Right hindlimb (tissue), 1 donor: ENCODE measurements at regions not wholly inside any gene's neighbourhood (a gene's known extent, or its start where the extent isn't known, plus 50 kb on each side); places are given as distances from the start of the nearest gene placed in this dataset.

Experiments
- DNase-seq: peaks from one replicate; pipeline ENCODE4 v3.0.0-alpha.2; 2018

DNA sequence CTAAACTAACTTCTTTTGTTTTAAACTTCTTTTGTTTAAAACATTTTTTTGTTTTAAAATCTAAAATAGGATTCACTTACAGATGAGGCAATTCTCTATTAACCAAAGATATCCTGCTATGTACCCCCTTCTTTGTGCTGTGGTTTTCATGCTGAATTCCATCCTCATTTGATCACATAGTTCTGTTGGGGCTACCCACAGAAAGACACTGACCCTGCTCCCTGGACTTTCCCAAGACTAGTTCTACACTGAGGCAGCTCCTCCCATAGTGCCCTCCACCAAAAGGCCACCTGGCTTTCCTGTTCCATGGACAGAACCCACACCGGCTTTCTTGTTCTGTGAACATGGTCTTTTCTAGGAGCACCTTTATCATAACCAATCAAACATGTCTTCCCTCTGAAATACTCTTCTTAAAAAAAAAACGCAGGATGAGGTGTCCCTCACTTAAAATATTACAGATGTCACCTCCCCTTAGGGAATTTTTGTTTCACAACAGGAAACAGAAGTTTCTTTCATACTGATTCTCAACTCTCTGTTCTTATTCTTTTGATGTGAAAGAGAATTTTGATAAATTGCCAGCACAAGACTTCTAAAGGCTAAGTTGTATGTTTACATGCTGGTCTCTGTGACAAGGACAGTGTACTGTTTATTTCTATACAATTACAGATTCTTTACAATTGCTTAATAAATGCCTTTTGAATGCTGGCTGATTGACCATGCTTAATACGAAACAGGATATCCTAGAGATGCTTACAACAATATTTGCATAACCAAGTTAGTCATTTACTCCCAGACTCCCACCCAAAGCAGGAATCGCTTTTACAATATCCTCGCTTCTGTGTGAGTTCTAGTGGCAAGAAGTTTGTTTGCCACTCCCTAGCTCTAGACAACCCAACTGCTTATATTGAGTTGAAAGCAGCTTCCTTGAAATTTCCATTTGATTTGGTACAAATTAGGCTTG lies 300.4 kb downstream of the DTWD2 start:
- no peak for DNase-seq

DNA sequence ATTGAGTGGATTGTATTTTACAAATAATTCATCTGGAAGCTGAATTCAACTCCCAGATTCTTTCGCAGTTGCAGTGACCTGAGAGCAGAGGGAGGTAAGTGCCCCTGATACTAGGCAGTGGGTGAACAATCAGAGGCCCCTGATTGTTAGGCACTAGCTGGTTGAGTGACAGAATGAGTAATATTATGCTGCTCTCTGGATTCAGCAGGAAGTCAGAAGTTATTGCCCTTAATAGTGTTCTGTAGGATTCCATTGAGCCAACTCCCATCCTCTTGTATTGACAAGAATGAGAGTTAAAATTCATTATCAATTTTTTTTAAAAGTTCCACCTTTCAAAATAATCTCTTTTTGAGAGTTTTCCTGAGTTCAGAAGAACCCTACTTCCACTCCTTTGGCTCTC lies 301.2 kb downstream of the DTWD2 start:
- no peak for DNase-seq

DNA sequence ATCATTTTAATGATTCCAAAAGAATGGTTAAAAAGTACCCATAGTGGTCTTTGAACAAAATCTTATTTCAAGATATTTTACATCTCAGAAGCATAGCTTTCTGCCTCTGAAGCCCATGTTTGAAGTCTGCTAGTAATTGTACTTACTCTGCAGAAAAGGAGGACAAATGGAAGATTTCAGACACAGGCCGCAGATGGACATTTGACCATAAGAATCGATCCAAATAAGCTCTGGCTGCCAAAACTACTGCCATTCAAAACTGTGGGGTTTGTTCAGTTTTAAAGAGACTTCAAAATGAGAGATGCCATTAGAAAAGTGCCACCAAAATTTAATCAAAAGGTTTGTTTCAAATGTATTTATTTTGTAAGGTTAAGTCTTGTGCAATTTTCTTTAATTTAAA lies 306.7 kb downstream of the DTWD2 start:
- DNase-seq = no peak

DNA sequence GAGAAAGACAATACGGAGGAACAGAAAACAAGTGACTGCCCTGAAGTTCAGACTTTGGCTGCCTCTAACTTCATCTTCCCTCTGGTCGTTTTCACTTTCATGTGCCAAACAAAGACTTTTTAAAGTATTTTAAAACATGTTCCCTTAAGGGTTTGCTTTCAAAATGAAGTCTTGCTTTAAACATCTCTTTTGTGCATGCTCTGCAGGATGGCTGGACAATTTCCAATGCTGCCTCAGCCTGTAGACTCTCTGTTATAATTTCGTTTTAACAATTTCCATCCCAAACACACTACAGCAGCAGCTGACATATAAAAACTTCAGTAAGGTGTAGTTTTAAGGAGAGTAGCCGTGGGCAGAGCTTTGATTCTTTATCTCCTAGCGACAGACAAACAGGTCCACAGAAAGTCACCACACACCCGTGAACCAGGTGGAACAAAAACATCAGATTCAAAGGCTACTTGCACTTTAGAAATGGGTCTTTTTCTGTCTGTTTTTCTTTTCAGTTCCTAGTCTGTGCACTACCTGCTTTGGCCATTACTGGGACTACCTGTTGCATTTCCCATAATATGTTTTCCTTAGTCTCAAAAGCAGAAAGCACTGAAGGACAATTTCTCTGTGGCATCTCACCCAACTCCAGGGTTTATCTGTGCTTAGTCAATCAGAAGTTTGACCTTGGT lies 308.9 kb downstream of the DTWD2 start:
- peak; percentile 78 for DNase-seq

DNA sequence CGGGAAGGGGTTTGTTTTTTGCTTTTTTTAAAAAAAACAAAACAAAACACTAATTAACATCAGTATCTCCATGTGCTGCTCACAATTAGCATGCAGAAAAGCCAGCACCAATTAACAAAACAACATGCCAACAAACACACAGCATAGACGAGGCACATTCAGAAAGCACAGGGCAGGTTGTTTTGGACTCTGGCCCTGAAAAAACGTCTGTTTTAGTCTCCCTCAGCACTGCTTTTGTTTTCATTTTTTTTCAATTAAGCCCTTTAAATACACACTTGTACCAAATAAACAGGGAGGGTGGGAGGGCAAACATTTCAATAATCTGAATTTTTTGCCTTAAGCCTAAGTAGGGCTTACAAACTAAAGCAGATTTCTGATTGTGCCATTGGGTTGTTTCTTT lies 309.6 kb downstream of the DTWD2 start:
- no peak for DNase-seq

DNA sequence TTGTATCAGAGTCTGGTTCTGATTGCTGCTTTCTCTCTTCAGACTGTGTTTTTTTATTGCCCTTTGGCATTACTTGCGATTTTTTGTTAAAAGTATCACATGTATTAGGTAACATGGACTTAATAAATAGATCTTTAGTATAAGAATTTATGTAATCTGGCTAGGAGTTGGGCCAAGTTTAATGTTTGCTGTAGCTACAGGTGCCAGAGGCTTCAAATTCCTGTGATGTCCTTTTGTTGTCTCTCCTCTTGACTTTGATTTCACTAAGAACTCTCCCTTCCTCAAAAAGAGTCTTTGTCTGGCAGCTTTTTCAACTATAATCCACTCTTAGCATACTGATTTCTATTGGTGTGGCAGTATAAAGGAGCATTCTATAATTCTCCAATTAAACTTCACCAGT lies 313.1 kb downstream of the DTWD2 start:
- no peak for DNase-seq

DNA sequence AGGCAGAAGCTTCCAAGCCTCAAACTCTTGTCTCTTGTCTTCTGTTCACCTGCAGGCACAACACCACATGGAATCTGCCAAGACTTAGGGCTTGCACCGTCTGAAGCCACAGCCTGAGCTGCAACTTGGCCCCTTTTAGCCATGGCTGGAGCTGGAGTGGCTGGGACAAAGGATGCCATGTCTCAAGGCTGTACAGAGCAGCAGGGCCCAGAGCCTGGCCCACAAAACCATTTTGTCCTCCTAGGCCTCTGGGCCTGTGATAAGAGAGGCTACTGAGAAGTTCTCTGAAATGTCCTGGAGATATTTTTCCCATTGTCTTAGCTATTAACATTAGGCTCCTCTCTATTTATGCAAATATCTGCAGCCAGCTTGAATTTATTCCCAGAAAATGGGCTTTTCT lies 330.8 kb downstream of the DTWD2 start:
- no peak for DNase-seq

DNA sequence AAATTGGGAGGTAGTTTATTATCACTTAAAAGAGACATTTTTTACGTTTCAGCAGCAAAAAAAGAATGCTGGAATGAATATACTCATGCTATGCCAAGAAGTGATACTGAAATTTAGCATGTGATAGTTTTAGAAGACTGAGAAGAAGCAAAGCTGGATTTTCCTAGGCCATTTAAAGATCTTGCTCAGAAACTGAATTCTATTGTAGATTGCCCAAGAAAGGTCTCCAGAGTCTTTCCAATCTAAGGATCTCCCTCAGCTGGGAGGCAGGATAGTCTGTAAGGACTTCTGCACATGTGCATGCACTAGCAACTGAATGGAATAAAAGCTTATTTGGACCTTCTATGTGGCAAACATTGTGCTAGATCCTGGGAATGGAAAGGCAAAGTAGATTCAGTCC lies 334.5 kb downstream of the DTWD2 start:
- DNase-seq = no peak

DNA sequence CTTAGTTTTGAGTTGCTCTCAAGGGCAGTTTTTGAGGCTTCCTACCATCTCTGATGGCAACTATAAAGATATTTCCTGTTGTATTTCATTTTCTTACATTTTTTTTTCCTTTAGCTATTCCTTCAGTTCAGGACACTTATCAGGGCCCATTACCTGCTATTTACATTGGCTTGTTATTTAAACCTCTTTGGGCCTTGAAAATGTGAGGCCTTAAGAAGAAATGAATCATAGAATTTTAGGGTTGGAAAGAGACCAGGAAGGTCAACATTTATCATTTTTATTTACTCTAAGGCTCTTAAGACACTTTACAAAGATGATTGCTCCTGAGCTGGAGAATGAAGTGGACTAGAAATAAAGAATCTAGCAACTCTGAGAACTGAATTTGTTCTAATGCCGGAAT lies 335.2 kb downstream of the DTWD2 start:
- DNase-seq = no peak

DNA sequence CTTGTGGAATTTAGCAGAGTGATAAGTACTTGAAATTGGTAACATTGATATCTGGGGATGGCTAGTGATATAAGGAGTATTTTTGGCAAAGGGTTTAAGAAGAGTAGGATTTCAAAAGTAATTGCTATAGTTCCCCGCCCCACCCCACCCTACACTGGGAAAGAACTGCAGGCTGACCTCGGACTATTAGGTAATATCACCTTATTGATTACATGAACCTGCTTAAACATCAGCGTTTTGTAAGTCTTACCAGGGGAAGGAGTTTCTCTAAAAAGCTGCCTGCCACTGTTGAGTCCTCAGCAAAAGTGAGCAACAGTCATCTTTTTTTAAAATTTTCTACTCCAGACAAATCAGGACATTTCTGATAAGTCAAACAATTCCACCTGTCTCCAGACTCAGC lies 337.3 kb downstream of the DTWD2 start:
- no peak for DNase-seq

DNA sequence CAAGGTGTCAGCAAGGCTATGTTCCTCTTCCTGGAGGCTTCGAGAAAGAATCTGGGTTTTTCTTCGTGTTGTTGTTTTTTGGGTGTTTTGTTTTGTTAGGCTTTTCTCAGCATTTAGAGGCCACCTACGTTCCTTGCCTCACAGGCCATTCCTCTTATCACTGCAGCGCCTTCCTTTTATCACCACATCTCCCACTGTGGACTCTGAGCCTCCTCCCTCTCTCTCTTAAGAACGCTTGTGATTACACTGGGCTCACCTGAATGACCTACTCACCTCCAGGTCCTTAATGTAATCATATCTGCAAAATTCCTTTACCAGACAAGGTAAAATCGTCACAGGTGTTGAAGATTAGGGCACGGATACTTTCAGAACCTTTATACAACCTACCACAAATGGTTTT lies 340.8 kb downstream of the DTWD2 start:
- no peak for DNase-seq

DNA sequence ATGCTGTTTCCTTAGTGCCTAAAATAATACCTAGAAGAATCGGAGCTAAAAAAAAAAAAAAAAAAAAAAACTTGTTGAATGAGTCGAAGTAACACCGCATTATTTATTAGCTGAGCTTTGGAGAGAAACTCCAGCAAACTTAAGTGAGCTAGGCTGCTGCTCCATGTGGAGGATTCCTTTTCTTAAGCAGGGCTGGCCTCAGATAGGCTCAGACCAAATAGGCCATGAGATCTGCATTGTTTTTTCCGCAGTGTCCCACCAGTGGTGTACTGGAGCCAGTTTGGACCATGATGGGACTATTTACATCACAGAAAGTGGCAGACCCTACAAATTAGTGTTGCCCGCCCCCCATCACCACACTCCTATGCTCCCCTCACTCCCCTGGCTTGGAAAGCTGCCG lies 341.4 kb downstream of the DTWD2 start:
- DNase-seq = no peak

DNA sequence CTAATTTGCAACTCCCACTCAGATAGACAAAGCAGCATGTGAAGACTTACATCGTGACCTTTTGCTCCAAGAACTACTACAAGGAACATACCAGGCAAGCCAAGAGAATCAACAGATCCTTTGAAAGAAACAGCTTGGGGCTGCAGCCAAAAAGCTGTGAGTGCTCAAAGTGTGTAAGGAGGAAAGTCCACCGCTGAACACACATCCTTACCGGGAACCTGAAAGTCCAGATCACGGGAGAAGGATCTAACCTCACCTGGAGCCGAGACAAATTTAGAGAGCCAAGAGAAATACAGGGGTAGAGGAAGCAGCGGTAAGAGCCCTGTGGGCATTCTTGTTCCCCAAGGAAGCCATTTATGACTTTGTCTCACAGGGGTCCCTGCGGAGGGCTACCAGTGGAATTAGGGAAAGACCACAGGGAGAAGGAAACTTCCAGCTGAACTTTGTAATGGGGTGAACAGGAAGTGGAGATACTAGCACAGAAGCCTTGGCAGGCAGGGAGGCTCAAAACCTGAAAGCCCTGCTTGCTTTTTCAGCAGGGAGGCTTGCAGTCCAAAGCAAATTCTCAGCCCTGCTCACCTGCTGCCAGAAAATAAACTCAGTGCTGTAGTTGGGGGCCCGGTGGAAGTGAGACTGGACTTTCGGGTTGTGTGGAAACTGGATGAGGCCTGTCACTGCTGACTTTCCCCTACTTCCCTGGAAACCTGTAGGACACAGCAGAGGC lies 350.2 kb downstream of the DTWD2 start:
- DNase-seq = no peak

DNA sequence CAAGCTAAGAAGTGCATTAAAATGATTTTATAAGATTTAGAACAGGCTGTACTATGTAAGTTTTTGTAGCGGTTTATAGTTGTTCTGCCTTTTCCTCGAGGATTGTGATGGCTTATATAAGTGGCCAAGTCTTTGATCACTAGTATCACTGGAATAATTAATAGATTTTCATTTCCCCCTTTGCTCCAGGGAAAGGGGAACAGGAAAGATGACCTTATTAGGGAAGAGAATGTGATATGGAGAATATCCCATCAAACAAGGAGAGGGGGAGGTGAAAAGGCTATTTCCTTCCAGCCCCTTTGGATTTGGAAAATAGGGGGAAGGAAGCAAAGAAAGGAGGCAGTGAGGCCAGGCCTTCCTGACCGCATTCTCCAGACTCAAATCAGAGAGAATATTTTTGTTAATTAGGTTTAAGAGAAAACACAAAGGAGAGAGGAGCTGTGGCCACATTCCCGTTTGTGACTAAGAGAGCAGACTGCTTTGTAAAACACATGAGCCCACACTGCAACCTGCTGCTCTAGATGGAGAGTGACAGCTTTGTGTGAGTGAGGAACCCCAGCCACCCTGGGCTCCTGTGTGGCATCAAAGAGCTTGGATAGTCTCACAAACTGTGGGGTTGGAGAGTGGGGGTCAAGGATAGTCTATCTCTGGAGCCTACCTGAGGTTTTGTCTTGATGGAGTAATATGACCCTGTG lies 359.5 kb downstream of the DTWD2 start:
- DNase-seq = no peak

DNA sequence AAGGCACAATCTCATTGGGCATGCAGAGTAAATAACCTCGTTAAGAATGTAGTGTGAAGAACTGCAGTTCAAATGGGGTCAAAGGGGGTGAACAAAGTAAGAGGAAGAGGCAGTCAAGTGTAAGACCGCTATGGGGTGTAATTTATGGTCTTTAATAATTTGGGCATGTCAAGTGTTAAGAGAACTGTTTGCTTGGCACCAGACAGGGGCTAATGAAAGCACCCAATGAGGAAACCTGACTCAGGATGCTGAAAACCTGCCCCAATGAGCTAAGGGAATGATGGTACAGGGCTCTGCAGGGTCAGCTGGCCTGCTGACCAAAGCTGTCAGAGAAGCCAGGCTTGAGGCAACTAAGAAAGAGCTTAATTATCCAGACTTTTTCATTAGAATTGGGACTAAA lies 368.1 kb downstream of the DTWD2 start:
- DNase-seq = no peak

DNA sequence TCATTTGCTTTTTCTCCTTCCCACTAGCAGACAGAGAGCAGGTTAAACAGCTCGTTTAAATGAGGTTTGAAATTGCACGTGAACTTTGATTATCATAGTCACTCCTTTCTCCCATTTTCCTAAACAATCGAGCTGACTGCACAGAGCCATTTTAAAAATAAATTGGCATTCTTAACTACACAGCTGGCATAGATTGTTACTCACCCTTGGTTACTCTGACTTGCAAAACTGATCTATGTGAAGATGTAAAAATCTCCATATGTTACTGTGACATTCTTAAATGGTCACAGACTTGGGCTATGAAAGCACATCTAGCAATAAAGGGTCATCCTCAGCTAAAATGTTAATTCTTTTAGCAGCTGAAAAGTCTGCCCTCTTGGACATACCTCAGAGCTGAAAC lies 368.5 kb downstream of the DTWD2 start:
- DNase-seq = no peak

DNA sequence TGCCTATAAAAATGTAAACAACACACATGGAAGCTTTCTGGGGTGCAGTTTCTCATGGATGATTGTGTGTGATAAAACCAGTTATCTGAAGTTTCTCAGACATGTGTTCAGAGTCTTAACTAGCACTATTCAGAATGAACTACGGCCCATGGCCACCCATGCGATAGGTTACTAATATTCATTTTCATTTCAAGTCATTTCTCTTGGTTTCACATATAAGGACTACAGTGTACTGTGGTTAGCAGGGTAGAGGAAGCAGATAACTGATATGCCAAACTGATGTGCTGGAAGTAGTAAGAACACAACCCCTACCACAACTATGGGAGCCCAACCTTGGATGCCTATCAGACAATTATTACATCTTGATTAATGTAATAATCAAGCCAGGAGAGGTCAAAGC lies 372.1 kb downstream of the DTWD2 start:
- DNase-seq = no peak

DNA sequence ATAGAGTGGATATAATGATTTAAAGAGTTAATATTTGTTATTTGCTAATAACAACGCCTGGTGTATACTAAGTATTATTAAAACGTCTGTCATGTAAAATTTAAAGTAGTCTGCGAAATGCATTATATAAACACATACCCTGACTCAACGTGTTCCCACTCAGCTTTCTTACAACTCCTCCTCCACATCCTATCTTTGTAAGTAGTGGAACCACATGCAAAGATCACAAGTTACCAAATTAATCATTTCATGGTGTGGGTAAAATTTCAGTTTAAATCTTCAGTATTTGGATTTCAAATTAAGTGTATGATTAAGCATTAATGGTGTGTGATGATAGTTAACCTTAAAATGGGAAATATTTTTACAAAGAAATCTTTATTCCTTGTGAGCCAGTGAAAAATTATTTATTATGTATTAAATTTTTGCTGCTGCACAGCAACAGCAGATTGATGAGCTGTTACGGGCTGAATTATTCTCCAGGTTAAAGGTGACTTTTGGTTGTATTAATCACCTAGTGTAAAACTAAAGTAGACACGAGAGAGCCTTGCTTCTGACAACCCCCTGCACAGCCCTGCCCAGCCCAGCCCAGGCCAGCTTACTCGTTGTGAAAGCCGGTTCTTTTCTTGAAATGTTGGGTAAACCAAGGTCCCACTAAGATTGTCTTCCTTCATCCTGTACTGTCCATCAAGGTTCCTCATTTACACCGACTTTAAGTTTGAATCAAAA lies 373.5 kb downstream of the DTWD2 start:
- no peak for DNase-seq

DNA sequence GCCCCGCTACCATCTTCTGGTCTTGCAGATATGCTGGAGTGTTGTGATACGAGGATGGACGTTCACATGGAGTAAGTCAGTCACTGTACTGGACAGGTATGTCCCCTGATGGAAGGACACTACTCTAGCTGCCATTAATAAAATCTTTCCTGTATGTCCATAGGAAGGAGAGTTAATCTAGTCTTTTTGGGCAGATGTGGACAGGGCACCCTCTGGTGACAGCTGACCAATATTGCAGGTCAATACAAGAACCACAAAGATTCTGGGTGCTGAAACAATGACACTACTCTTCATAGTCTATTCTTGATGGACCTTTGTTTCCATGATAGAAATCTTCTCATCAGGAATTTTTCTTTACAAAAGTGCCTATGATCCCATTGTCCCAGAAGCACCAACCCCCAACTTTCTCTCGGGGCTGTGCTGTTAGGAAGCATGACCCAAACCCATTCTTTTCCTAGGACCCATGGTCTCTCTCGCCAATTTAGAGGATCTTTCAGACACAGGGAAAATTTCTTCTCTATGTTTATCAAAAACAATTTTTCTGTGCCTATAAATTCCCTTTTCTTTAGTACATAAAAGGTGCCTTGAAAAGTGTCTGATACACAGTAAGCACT lies 376.9 kb downstream of the DTWD2 start:
- no peak for DNase-seq

DNA sequence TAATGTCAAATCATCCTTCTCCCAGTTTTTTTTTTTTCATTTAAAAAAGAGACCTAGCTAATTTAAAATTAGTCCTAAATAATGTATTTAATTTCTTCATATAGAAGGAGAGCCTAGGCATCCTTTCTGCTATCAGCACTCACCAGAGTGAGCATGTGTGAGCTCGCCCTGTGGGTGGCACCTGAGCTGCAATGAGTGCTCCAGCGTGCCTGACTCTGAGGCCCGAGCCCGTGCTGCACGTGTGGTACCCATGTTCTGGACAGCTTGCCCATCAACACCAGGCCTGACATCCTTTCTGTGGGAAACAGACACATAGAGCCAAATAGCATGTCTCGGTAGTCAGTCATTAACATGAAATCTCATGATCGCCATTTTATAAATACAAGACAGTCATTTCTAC lies 381.4 kb downstream of the DTWD2 start:
- no peak for DNase-seq

DNA sequence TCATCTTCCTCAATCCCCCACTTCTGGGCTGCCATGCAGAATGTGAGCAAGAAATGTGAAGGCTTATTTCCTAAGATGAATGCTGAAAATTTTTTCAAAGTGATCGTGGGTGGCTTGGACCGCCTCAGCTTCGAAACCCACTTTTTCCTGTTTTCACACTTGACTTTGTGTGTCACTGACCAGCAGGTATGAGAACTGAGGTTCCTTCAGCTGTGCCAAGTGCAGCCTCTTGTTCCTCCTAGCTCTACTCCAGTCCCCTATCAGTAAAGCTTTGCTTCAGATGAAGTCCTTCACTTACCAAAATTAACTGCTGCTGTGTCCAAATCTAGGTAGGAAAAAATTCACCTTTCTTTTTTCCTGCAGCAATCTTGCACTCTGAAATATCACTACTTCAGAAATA lies 382.6 kb downstream of the DTWD2 start:
- DNase-seq = no peak

DNA sequence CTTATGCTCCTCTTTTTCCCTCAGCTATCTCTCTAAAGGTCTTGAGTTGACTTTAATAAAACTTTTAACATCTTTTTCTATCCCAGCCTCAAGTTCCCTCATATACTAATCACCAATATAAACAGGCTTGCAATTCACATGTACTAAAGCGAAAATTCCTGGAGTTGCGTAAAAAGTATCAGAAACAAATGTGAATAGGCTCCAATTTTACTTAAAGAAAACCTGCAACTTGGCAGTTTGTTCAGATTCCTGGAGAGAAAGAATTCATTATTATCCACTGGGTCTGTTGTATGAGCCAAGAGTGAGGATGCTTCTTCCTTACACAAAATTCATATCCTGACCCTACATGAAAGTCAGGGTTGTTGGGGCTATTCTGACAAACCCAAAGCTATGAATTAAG lies 384.2 kb downstream of the DTWD2 start:
- no peak for DNase-seq
